ENCODE measurements at regions not wholly inside any gene's neighbourhood (a gene's known extent, or its start where the extent isn't known, plus 50 kb on each side); places are given as distances from the start of the nearest gene placed in this dataset.

- CTCF ChIA-PET = no interaction called here
Measured at GRCh38 chr17:13806092-13806491, 204.4 kb upstream of the HS3ST3A1 start.

GRCh38 chr17:13807103-13807502, 205.4 kb upstream of the HS3ST3A1 start:
- no peak for DNase-seq (ENCODE audit: low spot score)
- Histone ChIP-seq H3K9me3 (ENCODE audit: low read depth, low read length, poor library complexity, severe bottlenecking) (peaks cover 11% of the 10 kb centered on the region), H3K4me3 (ENCODE audit: low read depth, low read length, poor library complexity, severe bottlenecking) (no peak overlapping the region), H3K27ac (ENCODE audit: low read depth, low read length, poor library complexity, severe bottlenecking) (no peak overlapping the region), H3K27me3 (replicated peaks; ENCODE audit: insufficient read depth, low read depth, low read length, poor library complexity) (no peaks in the 10 kb centered on the region), H3K36me3 (ENCODE audit: insufficient read depth, low read length, poor library complexity, severe bottlenecking) (no peaks in the 10 kb centered on the region), H3K4me1 (ENCODE audit: insufficient read depth, low read length, poor library complexity, severe bottlenecking) (no peaks in the 10 kb centered on the region)
- intact Hi-C loops (cut with micrococcal nuclease; ENCODE audit: unreplicated experiment) = no loop called here
- CTCF ChIA-PET = no interaction called here
- no peak for TF ChIP-seq CTCF (conservative IDR thresholded peaks at IDR 0.05; ENCODE audit: low read depth, low read length)
- no peak for TF ChIP-seq EZH2 (IDR thresholded peaks at IDR 0.05; ENCODE audit: borderline replicate concordance, low read depth, low read length, poor library complexity, severe bottlenecking)
- no TSS peak for BruUV-seq (replicated peaks)
- POLR2A ChIA-PET (ENCODE audit: low non-redundant PET) = no interaction called here

More at GRCh38 chr17:13806092-13806491, 204.4 kb upstream of the HS3ST3A1 start:
- no peaks in the 10 kb centered on the region for H3K27me3 ChIP-seq (replicated peaks; ENCODE audit: insufficient read depth, low read depth, low read length, poor library complexity)
- no peaks in the 10 kb centered on the region for H3K4me1 ChIP-seq (ENCODE audit: insufficient read depth, low read length, poor library complexity, severe bottlenecking)
- POLR2A ChIA-PET (ENCODE audit: low non-redundant PET) = no interaction called here
- intact Hi-C loops (cut with micrococcal nuclease; ENCODE audit: unreplicated experiment) = no loop called here
- no peak overlapping the region for H3K4me3 ChIP-seq (ENCODE audit: low read depth, low read length, poor library complexity, severe bottlenecking)
- no peak for TF ChIP-seq EZH2 (IDR thresholded peaks at IDR 0.05; ENCODE audit: borderline replicate concordance, low read depth, low read length, poor library complexity, severe bottlenecking)
- no peak for TF ChIP-seq CTCF (conservative IDR thresholded peaks at IDR 0.05; ENCODE audit: low read depth, low read length)
- H3K27ac ChIP-seq (ENCODE audit: low read depth, low read length, poor library complexity, severe bottlenecking) = no peak overlapping the region
- DNase-seq (ENCODE audit: low spot score) = no peak
- BruUV-seq (replicated peaks) = no TSS peak
- H3K9me3 ChIP-seq (ENCODE audit: low read depth, low read length, poor library complexity, severe bottlenecking) = peaks cover 11% of the 10 kb centered on the region
- no peaks in the 10 kb centered on the region for H3K36me3 ChIP-seq (ENCODE audit: insufficient read depth, low read length, poor library complexity, severe bottlenecking)

GRCh38 chr17:13812350-13812749, 210.6 kb upstream of the HS3ST3A1 start:
- POLR2A ChIA-PET (ENCODE audit: low non-redundant PET) = interaction anchor here (0.6 kb wide), 1 partner anchor 1262 kb away, joined by 5 read pairs; no protein-coding TSS in a partner anchor
- BruUV-seq (replicated peaks) = no TSS peak
- intact Hi-C loops (cut with micrococcal nuclease; ENCODE audit: unreplicated experiment) = no loop called here
- Histone ChIP-seq H3K4me3 (ENCODE audit: low read depth, low read length, poor library complexity, severe bottlenecking) (no peak overlapping the region), H3K27ac (ENCODE audit: low read depth, low read length, poor library complexity, severe bottlenecking) (no peak overlapping the region), H3K27me3 (replicated peaks; ENCODE audit: insufficient read depth, low read depth, low read length, poor library complexity) (no peaks in the 10 kb centered on the region), H3K36me3 (ENCODE audit: insufficient read depth, low read length, poor library complexity, severe bottlenecking) (no peaks in the 10 kb centered on the region), H3K9me3 (ENCODE audit: low read depth, low read length, poor library complexity, severe bottlenecking) (peaks cover 6% of the 10 kb centered on the region), H3K4me1 (ENCODE audit: insufficient read depth, low read length, poor library complexity, severe bottlenecking) (no peaks in the 10 kb centered on the region)
- no peak for TF ChIP-seq EZH2 (IDR thresholded peaks at IDR 0.05; ENCODE audit: borderline replicate concordance, low read depth, low read length, poor library complexity, severe bottlenecking)
- no peak for TF ChIP-seq CTCF (conservative IDR thresholded peaks at IDR 0.05; ENCODE audit: low read depth, low read length)
- CTCF ChIA-PET = no interaction called here
- DNase-seq (ENCODE audit: low spot score) = no peak

Measured in A673 (cell line).